IPS-18a (cell line): ENCODE measurements at regions not wholly inside any gene's neighbourhood (a gene's known extent, or its start where the extent isn't known, plus 50 kb on each side); places are given as distances from the start of the nearest gene placed in this dataset.

Experiments used
- H3K27ac ChIP-seq: one replicate; pipeline ENCODE4 v1.5.1; 2013; ENCODE audit warnings: low read length
- H3K27me3 ChIP-seq: one replicate; pipeline ENCODE4 v1.6.1; 2013; ENCODE audit warnings: mild to moderate bottlenecking, low read length; ENCODE audit not compliant: control insufficient read depth, insufficient read depth
- H3K36me3 ChIP-seq: one replicate; pipeline ENCODE4 v1.6.1; 2013; ENCODE audit warnings: low read depth, low read length; ENCODE audit not compliant: control insufficient read depth
- H3K4me1 ChIP-seq: one replicate; pipeline ENCODE4 v1.6.1; 2013; ENCODE audit warnings: low read depth, low read length; ENCODE audit not compliant: control insufficient read depth
- H3K4me3 ChIP-seq: one replicate; pipeline ENCODE4 v1.5.1; 2013; ENCODE audit warnings: low read length
- H3K9ac ChIP-seq: one replicate; pipeline ENCODE4 v1.6.1; 2013; ENCODE audit warnings: mild to moderate bottlenecking, low read length, moderate library complexity
- H3K9me3 ChIP-seq: one replicate; pipeline ENCODE4 v1.6.1; 2013; ENCODE audit warnings: low read depth, low read length; ENCODE audit not compliant: control insufficient read depth

DNA sequence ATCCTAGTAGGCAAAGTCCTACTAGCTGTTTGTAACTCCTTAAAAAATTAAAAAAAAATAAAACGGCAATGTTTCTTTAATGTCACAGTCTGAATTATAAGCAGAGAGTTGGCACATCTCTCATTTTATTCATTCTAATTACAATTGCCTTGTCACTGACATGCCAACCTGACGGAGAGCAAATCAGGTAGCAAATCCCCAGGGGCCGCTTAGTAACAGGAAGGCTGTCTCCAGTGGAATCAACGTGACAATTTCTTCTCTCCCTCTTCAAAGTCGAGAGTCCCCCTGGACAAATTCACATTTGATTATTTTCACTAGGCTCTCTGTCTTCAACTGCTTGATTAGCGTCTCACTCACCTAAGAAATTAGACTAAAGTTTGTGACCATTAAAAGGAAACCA lies 1598.9 kb upstream of the PIK3C3 start:
- Histone ChIP-seq H3K36me3 (no peaks in the 10 kb centered on the region), H3K27me3 (no peaks in the 10 kb centered on the region), H3K9me3 (no peaks in the 10 kb centered on the region), H3K4me3 (no peak overlapping the region), H3K27ac (no peak overlapping the region), H3K4me1 (no peaks in the 10 kb centered on the region), H3K9ac (no peak overlapping the region)

DNA sequence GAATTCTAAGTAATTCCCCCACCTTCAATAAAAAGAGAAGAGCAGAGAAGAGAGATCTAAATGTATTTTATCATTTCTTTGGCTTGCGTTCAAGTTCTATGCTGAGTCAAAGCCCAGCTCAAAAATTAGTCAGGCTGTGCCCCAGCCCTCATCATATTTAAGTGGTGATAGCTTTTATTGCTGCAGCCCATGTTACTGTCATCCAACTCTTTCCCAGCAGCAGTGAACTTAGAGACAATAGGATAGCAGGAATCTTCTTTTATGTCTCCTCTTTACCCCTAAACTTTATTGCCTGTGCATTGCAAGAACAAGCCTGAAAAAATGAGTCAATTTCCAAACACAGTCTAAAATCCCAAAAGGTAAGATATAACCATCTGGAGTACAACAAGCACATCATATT lies 1599.3 kb upstream of the PIK3C3 start:
- Histone ChIP-seq H3K4me1 (no peaks in the 10 kb centered on the region), H3K36me3 (no peaks in the 10 kb centered on the region), H3K27ac (no peak overlapping the region), H3K9ac (no peak overlapping the region), H3K9me3 (no peaks in the 10 kb centered on the region), H3K4me3 (no peak overlapping the region), H3K27me3 (no peaks in the 10 kb centered on the region)

DNA sequence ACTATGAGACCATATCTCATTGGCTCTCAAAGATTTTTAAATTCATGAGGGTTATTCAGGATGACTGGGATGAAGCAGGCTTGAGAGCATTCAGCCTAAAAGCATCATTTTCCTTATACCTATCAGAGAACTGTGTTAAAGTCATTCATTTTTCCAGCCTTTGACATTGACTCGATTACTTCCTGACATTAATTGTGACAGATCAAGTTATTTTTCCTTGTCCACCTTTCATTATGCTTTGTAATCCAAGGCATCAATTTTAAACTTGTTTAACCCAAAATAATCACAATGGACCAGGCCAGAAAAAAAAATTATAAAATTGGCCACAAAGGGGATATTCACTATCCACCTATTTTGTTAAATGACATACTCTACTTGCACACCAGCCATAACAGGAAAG lies 1606.8 kb upstream of the PIK3C3 start:
- H3K4me1 ChIP-seq, result no peaks in the 10 kb centered on the region
- no peak overlapping the region for H3K9ac ChIP-seq
- no peaks in the 10 kb centered on the region for H3K9me3 ChIP-seq

DNA sequence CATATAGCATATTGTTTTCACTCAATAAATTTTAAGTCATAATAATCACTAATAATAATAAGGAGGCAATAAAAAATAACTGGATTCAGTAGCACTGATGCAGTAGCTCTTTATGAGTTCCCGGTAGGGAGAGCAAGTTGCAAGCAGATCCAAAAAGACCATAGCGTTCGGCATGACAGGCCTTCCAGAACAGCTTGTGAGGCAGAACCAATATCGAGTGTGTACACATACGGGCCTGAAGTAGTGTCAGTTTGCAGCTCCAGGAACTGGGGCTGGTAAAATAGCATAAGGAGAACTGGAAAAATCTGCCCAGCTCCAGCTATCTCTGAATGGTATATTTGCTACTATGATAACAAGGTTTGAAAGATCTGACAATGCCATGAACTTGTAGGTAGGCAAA lies 1607.8 kb upstream of the PIK3C3 start:
- H3K4me1 ChIP-seq, result no peaks in the 10 kb centered on the region
- no peaks in the 10 kb centered on the region for H3K36me3 ChIP-seq
- no peaks in the 10 kb centered on the region for H3K9me3 ChIP-seq
- H3K9ac ChIP-seq, result no peak overlapping the region
- no peaks in the 10 kb centered on the region for H3K27me3 ChIP-seq
- no peak overlapping the region for H3K27ac ChIP-seq
- H3K4me3 ChIP-seq, result no peak overlapping the region

More for the DNA sequence above, 1606.8 kb upstream of the PIK3C3 start:
- Histone ChIP-seq H3K36me3 (no peaks in the 10 kb centered on the region), H3K4me3 (no peak overlapping the region), H3K27ac (no peak overlapping the region), H3K27me3 (no peaks in the 10 kb centered on the region)

DNA sequence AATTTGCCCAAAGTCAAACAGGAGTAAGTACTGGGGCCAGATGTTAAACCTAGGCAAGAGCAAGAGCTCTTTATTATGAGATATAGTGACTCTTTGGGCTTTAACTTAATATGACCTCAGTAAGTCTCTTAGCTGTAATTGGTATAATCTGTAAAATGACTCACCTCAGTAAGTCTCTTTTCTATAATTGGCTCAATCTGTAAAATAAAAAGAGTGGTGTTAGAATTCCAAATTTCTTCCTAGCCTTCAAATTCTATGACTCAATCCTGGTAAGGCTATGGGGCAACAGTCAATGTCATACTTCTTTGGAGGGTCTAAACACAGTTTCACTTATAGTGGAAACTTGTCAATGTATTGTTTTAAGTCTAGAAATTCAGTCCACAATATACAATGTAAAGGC lies 1608.9 kb upstream of the PIK3C3 start:
- no peaks in the 10 kb centered on the region for H3K27me3 ChIP-seq
- no peak overlapping the region for H3K9ac ChIP-seq
- H3K36me3 ChIP-seq, result no peaks in the 10 kb centered on the region
- H3K4me3 ChIP-seq, result no peak overlapping the region
- no peak overlapping the region for H3K27ac ChIP-seq
- no peaks in the 10 kb centered on the region for H3K4me1 ChIP-seq
- H3K9me3 ChIP-seq, result no peaks in the 10 kb centered on the region

DNA sequence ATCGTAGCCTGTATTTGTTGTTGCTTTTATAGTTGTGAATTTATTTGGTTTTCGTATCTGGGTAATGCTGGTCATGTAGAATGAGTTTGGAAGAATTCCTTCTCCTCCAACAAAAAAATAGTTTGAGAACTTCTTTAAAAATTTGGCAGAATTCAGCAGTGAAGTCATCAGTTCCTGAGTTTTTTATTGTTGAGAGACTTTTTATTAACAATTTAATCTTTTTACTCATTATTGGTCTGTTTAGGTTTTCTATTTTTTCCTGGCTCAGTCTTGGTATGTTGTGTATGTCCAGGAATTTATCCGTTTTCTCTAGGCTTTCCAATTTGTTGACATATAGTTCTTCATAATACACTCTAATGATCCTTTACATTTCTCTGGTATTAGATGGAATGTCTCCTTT lies 1613.3 kb upstream of the PIK3C3 start:
- Histone ChIP-seq H3K9ac (no peak overlapping the region), H3K9me3 (no peaks in the 10 kb centered on the region), H3K4me1 (no peaks in the 10 kb centered on the region), H3K36me3 (no peaks in the 10 kb centered on the region), H3K27me3 (no peaks in the 10 kb centered on the region), H3K27ac (no peak overlapping the region), H3K4me3 (no peak overlapping the region)

DNA sequence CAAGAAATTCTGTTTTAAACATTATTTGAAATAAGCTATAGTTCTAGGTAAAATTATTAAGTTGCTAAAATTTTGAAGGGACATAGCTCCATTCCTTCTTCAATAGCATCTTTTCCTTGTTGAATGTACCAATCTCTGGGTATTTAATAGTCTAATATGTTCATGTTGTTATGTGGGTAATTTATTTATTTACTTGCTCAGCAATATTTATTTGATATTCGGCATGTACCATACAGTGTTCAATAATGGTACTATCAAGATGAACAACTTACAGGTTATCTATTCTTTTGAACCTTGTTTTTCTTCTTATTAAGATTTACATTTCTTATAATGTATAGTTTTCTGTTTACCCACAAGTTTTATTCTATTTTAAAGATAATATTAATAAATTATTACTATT lies 1616.8 kb upstream of the PIK3C3 start:
- H3K27ac ChIP-seq, result no peak overlapping the region
- H3K9ac ChIP-seq, result no peak overlapping the region
- H3K9me3 ChIP-seq, result no peaks in the 10 kb centered on the region
- no peaks in the 10 kb centered on the region for H3K4me1 ChIP-seq
- no peaks in the 10 kb centered on the region for H3K36me3 ChIP-seq
- no peak overlapping the region for H3K4me3 ChIP-seq
- H3K27me3 ChIP-seq, result no peaks in the 10 kb centered on the region

DNA sequence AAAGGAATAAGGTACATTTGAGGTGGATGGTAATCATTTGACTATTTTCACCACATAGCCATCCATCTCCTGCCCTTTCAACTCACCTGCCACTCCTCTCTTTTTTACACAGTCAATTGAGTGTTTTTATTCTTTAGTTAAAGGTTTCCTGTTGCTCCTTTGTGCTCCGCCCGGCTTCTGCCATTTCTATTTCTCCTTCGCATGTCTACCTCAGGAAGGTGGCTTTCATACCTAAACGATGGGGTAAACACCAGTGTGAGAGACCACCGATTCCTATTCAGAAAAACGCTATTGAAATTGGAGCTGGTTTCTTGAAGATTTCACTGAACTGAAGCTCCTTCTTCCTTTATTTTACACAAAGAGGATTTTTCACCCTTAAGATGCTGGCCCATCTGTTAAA lies 1628.0 kb upstream of the PIK3C3 start:
- peaks cover 9% of the 10 kb centered on the region for H3K4me1 ChIP-seq
- no peaks in the 10 kb centered on the region for H3K9me3 ChIP-seq
- no peaks in the 10 kb centered on the region for H3K27me3 ChIP-seq
- no peak overlapping the region for H3K9ac ChIP-seq
- no peak overlapping the region for H3K4me3 ChIP-seq
- no peak overlapping the region for H3K27ac ChIP-seq
- H3K36me3 ChIP-seq, result no peaks in the 10 kb centered on the region

DNA sequence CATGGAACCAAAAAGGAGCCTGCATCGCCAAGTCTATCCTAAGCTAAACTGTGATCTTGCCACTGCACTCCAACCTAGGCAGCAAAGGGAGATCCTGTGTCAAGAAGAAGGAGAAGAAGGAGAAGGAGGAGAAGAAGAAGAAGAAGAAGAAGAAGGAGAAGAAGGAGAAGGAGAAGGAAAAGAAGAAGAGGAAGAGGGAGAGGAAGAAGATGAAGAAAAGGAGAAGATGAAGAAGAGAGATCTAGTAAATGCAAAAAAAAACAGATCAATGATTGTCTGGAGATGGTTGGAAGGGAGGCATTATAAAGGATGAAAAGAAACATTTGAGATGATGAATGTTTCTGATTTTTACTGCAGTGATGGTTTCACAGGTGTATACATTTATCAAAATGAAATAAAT lies 1629.0 kb upstream of the PIK3C3 start:
- H3K9ac ChIP-seq, result no peak overlapping the region
- H3K4me1 ChIP-seq, result peaks cover 9% of the 10 kb centered on the region
- H3K36me3 ChIP-seq, result no peaks in the 10 kb centered on the region
- H3K9me3 ChIP-seq, result no peaks in the 10 kb centered on the region
- H3K4me3 ChIP-seq, result no peak overlapping the region
- no peaks in the 10 kb centered on the region for H3K27me3 ChIP-seq
- H3K27ac ChIP-seq, result no peak overlapping the region

DNA sequence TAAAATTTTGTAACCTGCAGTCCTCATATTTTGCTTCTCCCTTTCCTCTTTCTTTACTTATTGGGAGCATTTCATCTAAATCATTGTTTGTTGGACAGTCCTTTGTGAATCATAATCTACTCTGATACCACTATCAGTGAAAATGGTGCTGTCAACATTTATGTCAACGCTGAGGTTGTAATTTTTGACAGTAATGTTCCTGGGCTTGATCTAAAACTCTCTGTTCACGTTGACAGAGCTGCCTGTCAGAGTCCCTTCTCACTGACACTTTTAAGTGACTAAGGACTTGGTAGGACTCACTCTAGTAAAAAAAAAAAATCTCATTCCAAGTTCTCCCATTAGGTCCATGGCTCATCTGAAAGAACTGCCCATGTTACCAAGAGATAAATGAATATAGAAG lies 1640.8 kb upstream of the PIK3C3 start:
- H3K27me3 ChIP-seq, result no peaks in the 10 kb centered on the region
- H3K4me1 ChIP-seq, result no peaks in the 10 kb centered on the region

DNA sequence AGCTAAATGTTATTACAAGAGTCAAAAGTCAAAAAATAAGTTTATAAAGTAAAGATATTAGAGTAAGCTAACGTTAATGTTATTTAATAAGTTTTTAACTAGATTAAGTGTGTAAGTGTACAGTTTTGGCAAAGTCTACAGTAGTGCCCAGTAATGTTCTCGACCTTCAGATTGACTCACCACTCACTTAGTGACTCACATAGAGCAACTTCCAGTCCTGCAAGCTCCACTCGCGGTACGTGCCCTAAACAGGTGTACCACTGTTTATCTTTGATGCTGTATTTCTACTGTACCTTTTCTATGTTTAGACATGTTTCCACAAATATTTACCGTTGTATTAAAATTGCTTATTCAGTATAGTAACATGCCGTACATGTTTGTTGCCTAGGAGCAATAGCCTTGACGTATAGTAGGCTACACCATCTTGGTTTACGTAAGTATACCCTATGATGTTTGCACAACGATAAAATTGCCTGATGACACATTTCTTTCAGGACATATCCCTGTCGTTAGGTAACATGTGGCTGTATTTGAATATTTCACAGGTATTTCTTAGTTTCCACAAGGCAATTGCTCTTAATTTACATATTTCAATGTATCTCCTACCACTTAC lies 1641.9 kb upstream of the PIK3C3 start:
- no peaks in the 10 kb centered on the region for H3K9me3 ChIP-seq
- H3K4me3 ChIP-seq, result no peak overlapping the region
- H3K4me1 ChIP-seq, result no peaks in the 10 kb centered on the region
- no peaks in the 10 kb centered on the region for H3K27me3 ChIP-seq
- H3K36me3 ChIP-seq, result no peaks in the 10 kb centered on the region
- H3K27ac ChIP-seq, result no peak overlapping the region
- no peak overlapping the region for H3K9ac ChIP-seq

More for the DNA sequence above, 1640.8 kb upstream of the PIK3C3 start:
- H3K9ac ChIP-seq, result no peak overlapping the region
- H3K4me3 ChIP-seq, result no peak overlapping the region
- no peak overlapping the region for H3K27ac ChIP-seq
- H3K9me3 ChIP-seq, result no peaks in the 10 kb centered on the region
- H3K36me3 ChIP-seq, result no peaks in the 10 kb centered on the region

DNA sequence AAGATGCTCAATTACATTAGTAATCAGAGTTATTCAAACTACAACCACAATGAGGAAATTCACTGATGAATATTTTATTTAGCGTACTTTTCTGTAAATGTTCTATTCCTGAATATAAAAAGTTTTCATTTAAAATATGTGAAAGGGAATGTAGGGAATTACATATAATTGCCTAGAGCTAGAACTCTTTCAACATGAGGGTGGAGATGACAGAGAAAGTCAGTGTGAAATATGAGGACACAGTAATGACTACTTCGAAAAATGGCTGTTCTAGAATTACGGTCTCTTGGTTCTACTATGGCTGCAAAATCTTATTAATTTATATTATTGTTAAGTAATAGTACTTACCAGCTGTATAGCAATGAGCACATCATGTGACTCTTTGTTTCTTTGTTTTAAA lies 1647.4 kb upstream of the PIK3C3 start:
- no peak overlapping the region for H3K4me3 ChIP-seq
- H3K9me3 ChIP-seq, result no peaks in the 10 kb centered on the region
- H3K4me1 ChIP-seq, result no peaks in the 10 kb centered on the region
- H3K27me3 ChIP-seq, result no peaks in the 10 kb centered on the region
- no peaks in the 10 kb centered on the region for H3K36me3 ChIP-seq
- no peak overlapping the region for H3K9ac ChIP-seq
- H3K27ac ChIP-seq, result no peak overlapping the region
